ENCODE measurements at regions not wholly inside any gene's neighbourhood (a gene's known extent, or its start where the extent isn't known, plus 50 kb on each side); places are given as distances from the start of the nearest gene placed in this dataset.

- H3K9me2 ChIP-seq (ENCODE audit: insufficient read depth, low read length), result no peaks in the 10 kb centered on the region
- no peaks in the 10 kb centered on the region for H4K20me1 ChIP-seq (ENCODE audit: insufficient read depth)
- no peaks in the 10 kb centered on the region for H3K27me3 ChIP-seq (ENCODE audit: insufficient read depth, low read depth, low read length)
- no peak overlapping the region for H3K4me3 ChIP-seq (ENCODE audit: low read length)
- no peak overlapping the region for H3K9ac ChIP-seq (ENCODE audit: low read length)
- H3F3A ChIP-seq (ENCODE audit: insufficient read depth, low read length, poor library complexity, severe bottlenecking), result no peaks in the 10 kb centered on the region
- H3K36me3 ChIP-seq (ENCODE audit: insufficient read depth, low read length), result no peaks in the 10 kb centered on the region
- H3K9me3 ChIP-seq (ENCODE audit: low read length), result no peaks in the 10 kb centered on the region
- H3K27ac ChIP-seq (ENCODE audit: low read length), result no peak overlapping the region
- H3K79me2 ChIP-seq (replicated peaks; ENCODE audit: insufficient read depth, low read length), result no peaks in the 10 kb centered on the region
- H2AFZ ChIP-seq (ENCODE audit: low read depth, low read length), result no peak overlapping the region
- H3K4me2 ChIP-seq (ENCODE audit: low read length), result no peak overlapping the region
- TF ChIP-seq TAF1 (IDR thresholded peaks at IDR 0.05; ENCODE audit: low read depth) (no peak), SMC3 (conservative IDR thresholded peaks at IDR 0.05; ENCODE audit: poor library complexity) (no peak), EZH2 (IDR thresholded peaks at IDR 0.05; ENCODE audit: borderline replicate concordance, insufficient read depth, low read length, poor library complexity, severe bottlenecking) (no peak), POLR2AphosphoS5 (IDR thresholded peaks at IDR 0.05) (no peak), RAD21 (conservative IDR thresholded peaks at IDR 0.05) (no peak), MXI1 (conservative IDR thresholded peaks at IDR 0.05; ENCODE audit: poor library complexity, severe bottlenecking) (no peak), EP300 (conservative IDR thresholded peaks at IDR 0.05; ENCODE audit: poor library complexity, severe bottlenecking) (no peak)
- TF ChIP-seq, protein P1, sequence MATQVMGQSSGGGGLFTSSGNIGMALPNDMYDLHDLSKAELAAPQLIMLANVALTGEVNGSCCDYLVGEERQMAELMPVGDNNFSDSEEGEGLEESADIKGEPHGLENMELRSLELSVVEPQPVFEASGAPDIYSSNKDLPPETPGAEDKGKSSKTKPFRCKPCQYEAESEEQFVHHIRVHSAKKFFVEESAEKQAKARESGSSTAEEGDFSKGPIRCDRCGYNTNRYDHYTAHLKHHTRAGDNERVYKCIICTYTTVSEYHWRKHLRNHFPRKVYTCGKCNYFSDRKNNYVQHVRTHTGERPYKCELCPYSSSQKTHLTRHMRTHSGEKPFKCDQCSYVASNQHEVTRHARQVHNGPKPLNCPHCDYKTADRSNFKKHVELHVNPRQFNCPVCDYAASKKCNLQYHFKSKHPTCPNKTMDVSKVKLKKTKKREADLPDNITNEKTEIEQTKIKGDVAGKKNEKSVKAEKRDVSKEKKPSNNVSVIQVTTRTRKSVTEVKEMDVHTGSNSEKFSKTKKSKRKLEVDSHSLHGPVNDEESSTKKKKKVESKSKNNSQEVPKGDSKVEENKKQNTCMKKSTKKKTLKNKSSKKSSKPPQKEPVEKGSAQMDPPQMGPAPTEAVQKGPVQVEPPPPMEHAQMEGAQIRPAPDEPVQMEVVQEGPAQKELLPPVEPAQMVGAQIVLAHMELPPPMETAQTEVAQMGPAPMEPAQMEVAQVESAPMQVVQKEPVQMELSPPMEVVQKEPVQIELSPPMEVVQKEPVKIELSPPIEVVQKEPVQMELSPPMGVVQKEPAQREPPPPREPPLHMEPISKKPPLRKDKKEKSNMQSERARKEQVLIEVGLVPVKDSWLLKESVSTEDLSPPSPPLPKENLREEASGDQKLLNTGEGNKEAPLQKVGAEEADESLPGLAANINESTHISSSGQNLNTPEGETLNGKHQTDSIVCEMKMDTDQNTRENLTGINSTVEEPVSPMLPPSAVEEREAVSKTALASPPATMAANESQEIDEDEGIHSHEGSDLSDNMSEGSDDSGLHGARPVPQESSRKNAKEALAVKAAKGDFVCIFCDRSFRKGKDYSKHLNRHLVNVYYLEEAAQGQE (IDR thresholded peaks at IDR 0.05; ENCODE audit: borderline replicate concordance), result no peak
- TF ChIP-seq, protein P2, sequence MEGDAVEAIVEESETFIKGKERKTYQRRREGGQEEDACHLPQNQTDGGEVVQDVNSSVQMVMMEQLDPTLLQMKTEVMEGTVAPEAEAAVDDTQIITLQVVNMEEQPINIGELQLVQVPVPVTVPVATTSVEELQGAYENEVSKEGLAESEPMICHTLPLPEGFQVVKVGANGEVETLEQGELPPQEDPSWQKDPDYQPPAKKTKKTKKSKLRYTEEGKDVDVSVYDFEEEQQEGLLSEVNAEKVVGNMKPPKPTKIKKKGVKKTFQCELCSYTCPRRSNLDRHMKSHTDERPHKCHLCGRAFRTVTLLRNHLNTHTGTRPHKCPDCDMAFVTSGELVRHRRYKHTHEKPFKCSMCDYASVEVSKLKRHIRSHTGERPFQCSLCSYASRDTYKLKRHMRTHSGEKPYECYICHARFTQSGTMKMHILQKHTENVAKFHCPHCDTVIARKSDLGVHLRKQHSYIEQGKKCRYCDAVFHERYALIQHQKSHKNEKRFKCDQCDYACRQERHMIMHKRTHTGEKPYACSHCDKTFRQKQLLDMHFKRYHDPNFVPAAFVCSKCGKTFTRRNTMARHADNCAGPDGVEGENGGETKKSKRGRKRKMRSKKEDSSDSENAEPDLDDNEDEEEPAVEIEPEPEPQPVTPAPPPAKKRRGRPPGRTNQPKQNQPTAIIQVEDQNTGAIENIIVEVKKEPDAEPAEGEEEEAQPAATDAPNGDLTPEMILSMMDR (IDR thresholded peaks at IDR 0.05; ENCODE audit: poor library complexity, severe bottlenecking), result no peak
Measured at GRCh38 chr3:178455226-178455625, 81.0 kb upstream of the KCNMB2 start.

- Histone ChIP-seq H3K27me3 (ENCODE audit: insufficient read depth, low read depth, low read length) (no peaks in the 10 kb centered on the region), H3K9me3 (ENCODE audit: low read length) (no peaks in the 10 kb centered on the region), H3K27ac (ENCODE audit: low read length) (no peak overlapping the region), H3K79me2 (replicated peaks; ENCODE audit: insufficient read depth, low read length) (no peaks in the 10 kb centered on the region), H3K4me2 (ENCODE audit: low read length) (no peak overlapping the region), H2AFZ (ENCODE audit: low read depth, low read length) (no peak overlapping the region), H3K9ac (ENCODE audit: low read length) (no peak overlapping the region), H3K36me3 (ENCODE audit: insufficient read depth, low read length) (no peaks in the 10 kb centered on the region), H3F3A (ENCODE audit: insufficient read depth, low read length, poor library complexity, severe bottlenecking) (no peaks in the 10 kb centered on the region), H3K9me2 (ENCODE audit: insufficient read depth, low read length) (no peaks in the 10 kb centered on the region), H3K4me3 (ENCODE audit: low read length) (no peak overlapping the region), H4K20me1 (ENCODE audit: insufficient read depth) (no peaks in the 10 kb centered on the region)
- TF ChIP-seq TAF1 (IDR thresholded peaks at IDR 0.05; ENCODE audit: low read depth), result no peak
- TF ChIP-seq, protein P2 (IDR thresholded peaks at IDR 0.05; ENCODE audit: poor library complexity, severe bottlenecking), result no peak
- no peak for TF ChIP-seq POLR2AphosphoS5 (IDR thresholded peaks at IDR 0.05)
- TF ChIP-seq RAD21 (conservative IDR thresholded peaks at IDR 0.05), result no peak
- no peak for TF ChIP-seq MXI1 (conservative IDR thresholded peaks at IDR 0.05; ENCODE audit: poor library complexity, severe bottlenecking)
- TF ChIP-seq SMC3 (conservative IDR thresholded peaks at IDR 0.05; ENCODE audit: poor library complexity), result no peak
- TF ChIP-seq, protein P1 (IDR thresholded peaks at IDR 0.05; ENCODE audit: borderline replicate concordance), result no peak
- TF ChIP-seq EP300 (conservative IDR thresholded peaks at IDR 0.05; ENCODE audit: poor library complexity, severe bottlenecking), result no peak
- TF ChIP-seq EZH2 (IDR thresholded peaks at IDR 0.05; ENCODE audit: borderline replicate concordance, insufficient read depth, low read length, poor library complexity, severe bottlenecking), result no peak
Measured at GRCh38 chr3:178455946-178456345, 80.3 kb upstream of the KCNMB2 start.

Measured in neural cell (in vitro differentiated cells).